H9 (cell line): ENCODE measurements at regions not wholly inside any gene's neighbourhood (a gene's known extent, or its start where the extent isn't known, plus 50 kb on each side); places are given as distances from the start of the nearest gene placed in this dataset.

Experiments used
- DNase-seq: peaks from one replicate; pipeline ENCODE4 v3.0.0-alpha.2; 2017
- H2AFZ ChIP-seq: one replicate; pipeline ENCODE4 v1.6.1; 2013; ENCODE audit warnings: mild to moderate bottlenecking, low read length, control low read depth, moderate library complexity
- H2AK5ac ChIP-seq: 2 replicates; pipeline ENCODE4 v1.6.1; 2013; ENCODE audit warnings: low read length, control low read depth, mixed read lengths; ENCODE audit not compliant: insufficient read length
- H2BK120ac ChIP-seq: one replicate; pipeline ENCODE4 v1.6.1; 2013; ENCODE audit warnings: low read depth, mild to moderate bottlenecking, low read length, control low read depth, inconsistent platforms; ENCODE audit not compliant: poor library complexity, severe bottlenecking
- H2BK12ac ChIP-seq: 2 replicates; pipeline ENCODE4 v1.6.1; 2013; ENCODE audit warnings: low read length, control low read depth, mixed read lengths, low read depth; ENCODE audit not compliant: insufficient read length
- H2BK15ac ChIP-seq: 2 replicates; pipeline ENCODE4 v1.6.1; 2013; ENCODE audit warnings: low read depth, low read length, control low read depth
- H2BK20ac ChIP-seq: one replicate; pipeline ENCODE4 v1.6.1; 2013; ENCODE audit warnings: low read depth, mild to moderate bottlenecking, low read length, control low read depth, inconsistent platforms; ENCODE audit not compliant: poor library complexity, severe bottlenecking
- H2BK5ac ChIP-seq: 2 replicates; pipeline ENCODE4 v1.6.1; 2013; ENCODE audit warnings: low read length, control low read depth, mixed read lengths; ENCODE audit not compliant: insufficient read length
- H3K14ac ChIP-seq: 2 replicates; pipeline ENCODE4 v1.6.1; 2013; ENCODE audit warnings: low read length, control low read depth; ENCODE audit not compliant: insufficient read depth
- H3K18ac ChIP-seq: 2 replicates; pipeline ENCODE4 v1.6.1; 2013; ENCODE audit warnings: low read depth, mild to moderate bottlenecking, mixed read lengths, low read length, control low read depth; ENCODE audit not compliant: insufficient read length
- H3K23ac ChIP-seq: 2 replicates; pipeline ENCODE4 v1.6.1; 2013; ENCODE audit warnings: low read length, control low read depth, mixed read lengths, low read depth; ENCODE audit not compliant: insufficient read length
- H3K23me2 ChIP-seq: 2 replicates; pipeline ENCODE4 v1.6.1; 2013; ENCODE audit warnings: low read depth, mild to moderate bottlenecking, mixed read lengths, low read length, control low read depth; ENCODE audit not compliant: insufficient read length, poor library complexity, severe bottlenecking
- H3K27ac ChIP-seq: 2 replicates; pipeline ENCODE4 v1.5.1; 2013; ENCODE audit warnings: low read length, control low read depth, mixed read lengths, low read depth; ENCODE audit not compliant: insufficient read length
- H3K27me3 ChIP-seq: 2 replicates; pipeline ENCODE4 v1.6.1; 2013; ENCODE audit warnings: low read length, control low read depth, inconsistent platforms; ENCODE audit not compliant: insufficient read depth
- H3K4ac ChIP-seq: 2 replicates; pipeline ENCODE4 v1.6.1; 2013; ENCODE audit warnings: low read depth, mild to moderate bottlenecking, control low read depth, inconsistent platforms, low read length, moderate library complexity
- H3K4me1 ChIP-seq: 2 replicates; pipeline ENCODE4 v1.6.1; 2013; ENCODE audit warnings: low read length, control low read depth, inconsistent platforms; ENCODE audit not compliant: insufficient read depth
- H3K4me2 ChIP-seq: 2 replicates; pipeline ENCODE4 v1.6.1; 2013; ENCODE audit warnings: low read length, control low read depth, mixed read lengths; ENCODE audit not compliant: insufficient read length, insufficient read depth
- H3K56ac ChIP-seq: 2 replicates; pipeline ENCODE4 v1.6.1; 2013; ENCODE audit warnings: low read depth, mild to moderate bottlenecking, mixed read lengths, low read length, control low read depth; ENCODE audit not compliant: insufficient read length
- H3K79me1 ChIP-seq: 2 replicates; pipeline ENCODE4 v1.6.1; 2013; ENCODE audit warnings: low read depth, mild to moderate bottlenecking, moderate library complexity, low read length, control low read depth, inconsistent platforms; ENCODE audit not compliant: insufficient read depth, poor library complexity, severe bottlenecking
- H3K79me2 ChIP-seq: 2 replicates; pipeline ENCODE4 v1.6.1; 2013; ENCODE audit warnings: low read length, control low read depth, inconsistent platforms; ENCODE audit not compliant: insufficient read depth
- H3K9ac ChIP-seq: 2 replicates; pipeline ENCODE4 v1.6.1; 2013; ENCODE audit warnings: low read length, control low read depth, mixed read lengths; ENCODE audit not compliant: insufficient read length; ENCODE audit errors: extremely low read depth
- H3K9me3 ChIP-seq: one replicate; pipeline ENCODE4 v1.6.1; 2013; ENCODE audit warnings: low read depth, low read length, inconsistent platforms; ENCODE audit not compliant: control insufficient read depth
- H3T11ph ChIP-seq: one replicate; pipeline ENCODE4 v1.6.1; 2013; ENCODE audit warnings: mild to moderate bottlenecking, low read length, control low read depth, inconsistent platforms
- H4K20me1 ChIP-seq: one replicate; pipeline ENCODE4 v1.6.1; 2013; ENCODE audit not compliant: control insufficient read depth, insufficient read length, insufficient read depth
- H4K5ac ChIP-seq: 2 replicates; pipeline ENCODE4 v1.6.1; 2013; ENCODE audit warnings: low read depth, mild to moderate bottlenecking, mixed read lengths, low read length, control low read depth; ENCODE audit not compliant: insufficient read length
- H4K8ac ChIP-seq: replicated peaks from 2 replicates; pipeline ENCODE4 v1.6.1; 2013; ENCODE audit warnings: low read length, control low read depth, mixed read lengths, low read depth; ENCODE audit not compliant: insufficient read length
- H4K91ac ChIP-seq: 2 replicates; pipeline ENCODE4 v1.6.1; 2013; ENCODE audit warnings: low read depth, mild to moderate bottlenecking, moderate library complexity, mixed read lengths, low read length, control low read depth; ENCODE audit not compliant: insufficient read length
- H3K27ac Mint-ChIP-seq, 3 experiments: 2 replicates in 2 of 3; 3 replicates in 1 of 3; pipeline ENCODE4 v1.8.0; 2020 to 2021; ENCODE audit warnings: mixed read lengths in 3 of 3, mild to moderate bottlenecking in 1 of 3, moderate library complexity in 1 of 3
- H3K27me3 Mint-ChIP-seq: 2 replicates; pipeline ENCODE4 v1.8.0; 2021; ENCODE audit warnings: low read depth, mild to moderate bottlenecking, moderate library complexity, mixed read lengths
- H3K36me3 Mint-ChIP-seq, 3 experiments: 2 replicates in 2 of 3; 3 replicates in 1 of 3; pipeline ENCODE4 v1.8.0; 2020 to 2021; ENCODE audit warnings: low read depth in 3 of 3, mixed read lengths in 3 of 3; ENCODE audit not compliant: insufficient read depth in 1 of 3
- H3K4me1 Mint-ChIP-seq, 2 experiments: 2 replicates each; pipeline ENCODE4 v1.8.0; 2020; ENCODE audit warnings: mixed read lengths in 2 of 2
- H3K4me3 Mint-ChIP-seq, 2 experiments: 2 replicates in 1 of 2; 3 replicates in 1 of 2; pipeline ENCODE4 v1.8.0; 2020 to 2021; ENCODE audit warnings: mild to moderate bottlenecking in 2 of 2, mixed read lengths in 2 of 2, moderate library complexity in 1 of 2
- H3K9me3 Mint-ChIP-seq, 2 experiments: 2 replicates in 1 of 2; 3 replicates in 1 of 2; pipeline ENCODE4 v1.8.0; 2020; ENCODE audit warnings: mild to moderate bottlenecking in 2 of 2, mixed read lengths in 2 of 2, moderate library complexity in 1 of 2
- WGBS: extraction: QIAGEN DNeasy Blood & Tissue Kit; methylation state at CpG from one replicate; pipeline ENCODE4 v1.1.7; 2013; ENCODE audit warnings: missing lambda C conversion rate, low lambda C conversion rate, mixed read lengths; ENCODE audit not compliant: insufficient read length; ENCODE audit errors: extremely low coverage; 5-methylcytosine and 5-hydroxymethylcytosine counted together
- TF ChIP-seq, protein P1 (sequence below): fragments of 200-600 bp; sonication (generic); conservative IDR thresholded peaks from 3 replicates; pipeline ENCODE4 v1.8.0; 2021; ENCODE audit warnings: antibody characterized with exemption, mild to moderate bottlenecking

DNA sequence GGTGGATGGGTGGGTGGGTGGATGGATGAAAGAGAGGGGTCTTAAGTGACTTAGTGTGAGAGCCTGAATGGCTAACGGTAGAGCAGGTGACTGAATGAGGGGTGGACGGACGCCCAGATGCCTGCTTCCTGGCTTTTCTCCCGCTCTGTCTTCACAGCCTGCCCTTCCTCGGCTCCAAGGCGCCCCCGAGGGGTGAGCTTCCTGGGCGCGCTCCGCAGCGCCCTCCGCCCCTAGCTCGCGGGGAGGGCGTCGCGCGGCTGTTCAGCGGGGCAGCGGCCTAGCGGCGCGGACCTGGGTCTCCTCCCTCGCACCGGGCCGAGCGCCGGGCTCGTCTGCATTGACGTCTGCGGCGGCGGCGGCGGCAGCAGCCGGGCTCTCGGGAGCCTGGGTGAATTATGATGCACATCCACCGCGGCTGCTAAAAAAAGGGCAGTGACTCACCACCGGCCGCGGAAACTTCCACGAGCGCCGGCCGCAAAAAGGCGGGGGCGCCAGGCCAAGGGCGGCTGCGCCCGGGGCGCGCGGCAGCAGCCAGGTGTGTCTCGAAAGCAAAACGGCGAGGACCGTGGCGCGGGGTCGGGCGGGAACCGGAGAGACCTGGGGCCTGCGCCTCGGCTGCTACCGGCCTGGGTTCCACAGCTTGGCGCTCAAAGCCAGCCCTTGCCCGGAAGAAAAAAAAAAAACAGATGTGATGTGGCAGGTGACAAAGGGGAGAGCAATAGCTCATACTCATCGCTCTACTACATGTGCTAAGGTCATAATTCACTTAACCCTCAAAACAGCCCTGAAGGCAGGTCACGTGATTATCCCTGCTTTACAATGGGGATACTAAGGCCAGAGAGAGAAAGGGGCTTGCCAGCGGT is 143.0 kb upstream of the ADRA1B start:
- TF ChIP-seq, protein P1, sequence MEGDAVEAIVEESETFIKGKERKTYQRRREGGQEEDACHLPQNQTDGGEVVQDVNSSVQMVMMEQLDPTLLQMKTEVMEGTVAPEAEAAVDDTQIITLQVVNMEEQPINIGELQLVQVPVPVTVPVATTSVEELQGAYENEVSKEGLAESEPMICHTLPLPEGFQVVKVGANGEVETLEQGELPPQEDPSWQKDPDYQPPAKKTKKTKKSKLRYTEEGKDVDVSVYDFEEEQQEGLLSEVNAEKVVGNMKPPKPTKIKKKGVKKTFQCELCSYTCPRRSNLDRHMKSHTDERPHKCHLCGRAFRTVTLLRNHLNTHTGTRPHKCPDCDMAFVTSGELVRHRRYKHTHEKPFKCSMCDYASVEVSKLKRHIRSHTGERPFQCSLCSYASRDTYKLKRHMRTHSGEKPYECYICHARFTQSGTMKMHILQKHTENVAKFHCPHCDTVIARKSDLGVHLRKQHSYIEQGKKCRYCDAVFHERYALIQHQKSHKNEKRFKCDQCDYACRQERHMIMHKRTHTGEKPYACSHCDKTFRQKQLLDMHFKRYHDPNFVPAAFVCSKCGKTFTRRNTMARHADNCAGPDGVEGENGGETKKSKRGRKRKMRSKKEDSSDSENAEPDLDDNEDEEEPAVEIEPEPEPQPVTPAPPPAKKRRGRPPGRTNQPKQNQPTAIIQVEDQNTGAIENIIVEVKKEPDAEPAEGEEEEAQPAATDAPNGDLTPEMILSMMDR, result peak; percentile 53
- peaks cover 5% of the 10 kb centered on the region; the same call in 1 of the 2 replicates for H3K4me1 ChIP-seq
- H3K14ac ChIP-seq, result peak overlapping the region; percentile 21
- no peak overlapping the region for H4K8ac ChIP-seq
- H3K9me3 Mint-ChIP-seq, result no peaks in the 10 kb centered on the region; a peak in 2 of 5 replicates
- peaks cover 14% of the 10 kb centered on the region for H3K27me3 Mint-ChIP-seq
- peaks cover 6% of the 10 kb centered on the region for H3K23me2 ChIP-seq
- H3K27me3 ChIP-seq, result no peaks in the 10 kb centered on the region
- H3K18ac ChIP-seq, result no peak overlapping the region
- H3K9me3 ChIP-seq, result no peaks in the 10 kb centered on the region
- no peak overlapping the region for H3K56ac ChIP-seq
- no peak overlapping the region for H3K9ac ChIP-seq
- no peak overlapping the region for H4K5ac ChIP-seq
- DNase-seq, result peak; percentile 62
- no peak overlapping the region; a peak in 1 of 7 replicates for H3K27ac Mint-ChIP-seq
- no peak overlapping the region for H3K27ac ChIP-seq
- H3T11ph ChIP-seq, result no peak overlapping the region
- no peaks in the 10 kb centered on the region for H4K20me1 ChIP-seq
- no peak overlapping the region for H4K91ac ChIP-seq
- H3K4me2 ChIP-seq, result peak overlapping the region; percentile 9
- H2AK5ac ChIP-seq, result no peak overlapping the region
- H3K79me1 ChIP-seq, result no peaks in the 10 kb centered on the region
- H2BK20ac ChIP-seq, result no peak overlapping the region
- H3K4me3 Mint-ChIP-seq, result peak overlapping the region; percentile 40 to 49; a peak in 4 of 5 replicates
- WGBS, result no CpG with 5 or more reads among the region's 71 CpGs
- no peak overlapping the region for H3K23ac ChIP-seq
- no peaks in the 10 kb centered on the region for H3K79me2 ChIP-seq
- H3K36me3 Mint-ChIP-seq, result no peaks in the 10 kb centered on the region; a peak in 1 of 7 replicates
- H3K4ac ChIP-seq, result no peak overlapping the region
- H2BK120ac ChIP-seq, result no peak overlapping the region
- H2BK5ac ChIP-seq, result no peak overlapping the region
- H3K4me1 Mint-ChIP-seq, result peaks cover 33% of the 10 kb centered on the region in 2 experiments
- no peak overlapping the region for H2BK12ac ChIP-seq
- no peak overlapping the region for H2AFZ ChIP-seq
- H2BK15ac ChIP-seq, result no peak overlapping the region
